Heart right ventricle (tissue), 16 donors: ENCODE measurements at regions not wholly inside any gene's neighbourhood (a gene's known extent, or its start where the extent isn't known, plus 50 kb on each side); places are given as distances from the start of the nearest gene placed in this dataset.

Source experiments
- ATAC-seq, 8 donors: fragments of 200-7000 bp; cut with Tn5 transposase; one replicate each; pipeline ENCODE4 v1.9.1; 2020; ENCODE audit warnings: mild to moderate bottlenecking in 8 of 8, moderate library complexity in 8 of 8, moderate number of reproducible peaks in 1 of 8
- DNase-seq, 2 donors: peaks; one replicate each; pipeline ENCODE4 v3.0.0-alpha.2; 2020
- H3K27ac ChIP-seq, 10 donors: fragments of 200-600 bp; sonication (generic) in 2 of 10; one replicate each; pipeline versions ENCODE4 v1.5.0 to v1.8.0; 2020 to 2022; ENCODE audit warnings: mild to moderate bottlenecking in 3 of 10
- H3K27me3 ChIP-seq, 7 donors: fragments of 200-600 bp; one replicate each; pipeline ENCODE4 v1.8.0; 2021 to 2022; ENCODE audit warnings: mild to moderate bottlenecking in 2 of 7
- H3K36me3 ChIP-seq, 9 donors: fragments of 200-600 bp; sonication (generic) in 1 of 9; one replicate each; pipeline versions ENCODE4 v1.5.0 to v1.8.0; 2020 to 2022; ENCODE audit warnings: mild to moderate bottlenecking in 2 of 9
- H3K4me1 ChIP-seq, 9 donors: fragments of 200-600 bp; sonication (generic) in 1 of 9; one replicate each; pipeline versions ENCODE4 v1.5.0 to v1.8.0; 2020 to 2022; ENCODE audit warnings: mild to moderate bottlenecking in 4 of 9
- H3K4me3 ChIP-seq, 10 donors: fragments of 200-600 bp; sonication (generic) in 2 of 10; one replicate each; pipeline versions ENCODE4 v1.5.0 to v1.8.0; 2020 to 2022; ENCODE audit warnings: mild to moderate bottlenecking in 7 of 10, moderate library complexity in 2 of 10
- H3K9me3 ChIP-seq, 11 donors: fragments of 200-600 bp in 10 of 11; sonication (generic) in 2 of 11; one replicate each; pipeline versions ENCODE4 v1.5.0 to v1.8.0; 2013 to 2022; ENCODE audit warnings: mild to moderate bottlenecking in 2 of 11, control low read depth in 1 of 11, moderate library complexity in 1 of 11
- WGBS, 2 donors: extraction: QIAGEN DNeasy Blood & Tissue Kit; methylation state at CpG; one replicate each; pipeline ENCODE4 v1.1.7; 2013; ENCODE audit warnings: inconsistent platforms in 1 of 2; 5-methylcytosine and 5-hydroxymethylcytosine counted together
- intact Hi-C, 10 donors: fragments of 100-400 bp; cut with DNase I; formaldehyde crosslinking; loops; one replicate each; pipeline versions ENCODE4 v1.11.1 to v1.14.2; 2022
- TF ChIP-seq, protein P1 (sequence below), 9 donors: fragments of 200-600 bp; sonication (generic) in 2 of 9; IDR thresholded peaks; one replicate each; pipeline versions ENCODE4 v1.5.0 to v1.8.0; 2021 to 2022; ENCODE audit warnings: antibody characterized with exemption in 9 of 9, mild to moderate bottlenecking in 5 of 9, moderate library complexity in 1 of 9
- donor health status: Arrhythmogenic right ventricular cardiomyopathy.
- donor health status: ischemic (EF 13 %, LVEDD 7.1; RV severe dilation, severe dysfunction).
- donor health status: healthy with polysubstance abuse.
- donor health status: DM: no; HTN: yes; CAD: no.
- donor health status: DM: no; HTN: no; CAD: no.
- donor health status: ischemic (EF 25% LVEDD 6.9; RV normal size, moderate dysfunction).
- donor health status: ischemic (EF 25% LVEDD 5.7; RV mildly dilated, moderate dysfunction).
- donor health status: healthy.
- donor health status: DM: yes; HTN: yes; CAD: no.
- donor health status: Ischemic cardiomyopathy.
- donor health status: ischemic (EF 35%, LVEDD 5.7; RV mildly dilated, moderate dysfunction).
- donor health status: nonischemic (EF 11% LVEDD 7.7; RV severe dilation, severe dysfunction).
- donor health status: DM: yes; HTN: yes; CAD: no.
- donor health status: PGD.
- donor health status: ischemic (EF 29% LVEDD 5.4; RV normal size, mild dysfunction).
- donor health status: nonischemic (EF 23%, LVEDD 6.1; RV moderate dilation, normal function).

DNA sequence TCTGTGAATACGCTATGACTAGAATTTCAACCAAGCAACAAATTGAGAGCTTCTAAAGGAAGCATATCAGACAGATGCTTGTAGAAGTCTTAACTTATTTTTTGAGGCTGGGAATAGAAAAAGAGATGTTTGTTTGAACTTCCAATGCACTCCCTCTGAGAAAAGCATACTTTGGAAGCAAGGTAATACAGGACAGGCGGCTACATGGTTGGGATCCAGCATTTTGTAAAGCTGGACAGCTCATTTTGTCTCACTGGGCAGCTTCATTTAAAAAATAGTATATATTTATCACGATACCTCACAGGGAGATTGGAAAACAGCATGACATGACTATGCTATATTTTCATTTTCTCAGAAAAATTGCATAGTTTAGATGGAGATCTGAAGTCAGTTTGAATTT, 821.3 kb upstream of the API5 start:
- intact Hi-C loops, result no loop called here
- Histone ChIP-seq H3K4me1 (no peaks in the 10 kb centered on the region), H3K9me3 (peaks cover 0 to 14% (median 0%) of the 10 kb centered on the region in 11 donors), H3K36me3 (no peaks in the 10 kb centered on the region), H3K27me3 (no peaks in the 10 kb centered on the region), H3K4me3 (no peak overlapping the region), H3K27ac (no peak overlapping the region)
- no peak for DNase-seq
- WGBS, 2 donors, result 75 to 86% methylated on average over 3 of the region's 3 CpGs
- TF ChIP-seq, protein P1, sequence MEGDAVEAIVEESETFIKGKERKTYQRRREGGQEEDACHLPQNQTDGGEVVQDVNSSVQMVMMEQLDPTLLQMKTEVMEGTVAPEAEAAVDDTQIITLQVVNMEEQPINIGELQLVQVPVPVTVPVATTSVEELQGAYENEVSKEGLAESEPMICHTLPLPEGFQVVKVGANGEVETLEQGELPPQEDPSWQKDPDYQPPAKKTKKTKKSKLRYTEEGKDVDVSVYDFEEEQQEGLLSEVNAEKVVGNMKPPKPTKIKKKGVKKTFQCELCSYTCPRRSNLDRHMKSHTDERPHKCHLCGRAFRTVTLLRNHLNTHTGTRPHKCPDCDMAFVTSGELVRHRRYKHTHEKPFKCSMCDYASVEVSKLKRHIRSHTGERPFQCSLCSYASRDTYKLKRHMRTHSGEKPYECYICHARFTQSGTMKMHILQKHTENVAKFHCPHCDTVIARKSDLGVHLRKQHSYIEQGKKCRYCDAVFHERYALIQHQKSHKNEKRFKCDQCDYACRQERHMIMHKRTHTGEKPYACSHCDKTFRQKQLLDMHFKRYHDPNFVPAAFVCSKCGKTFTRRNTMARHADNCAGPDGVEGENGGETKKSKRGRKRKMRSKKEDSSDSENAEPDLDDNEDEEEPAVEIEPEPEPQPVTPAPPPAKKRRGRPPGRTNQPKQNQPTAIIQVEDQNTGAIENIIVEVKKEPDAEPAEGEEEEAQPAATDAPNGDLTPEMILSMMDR (IDR thresholded peaks at IDR 0.05), result no peak
- no peak for ATAC-seq

DNA sequence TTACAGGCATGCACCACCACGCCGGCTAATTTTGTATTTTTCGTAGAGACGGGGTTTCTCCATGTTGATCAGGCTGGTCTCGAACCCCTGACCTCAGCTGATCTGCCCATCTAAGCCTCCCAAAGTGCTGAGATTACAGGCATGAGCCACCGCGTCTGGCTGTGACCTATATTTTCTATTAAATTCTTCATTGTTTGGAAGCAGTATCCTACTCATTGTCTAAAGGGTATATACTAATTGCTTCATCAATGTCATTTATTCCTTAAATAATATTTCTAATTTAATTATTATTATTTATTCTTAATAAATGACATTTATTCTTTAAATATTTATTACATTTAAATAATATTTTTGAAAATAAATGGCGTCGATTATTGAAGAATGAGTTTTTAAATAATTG, 817.3 kb upstream of the API5 start:
- intact Hi-C loops, result no loop called here
- DNase-seq, result no peak
- Histone ChIP-seq H3K4me1 (no peaks in the 10 kb centered on the region), H3K4me3 (no peak overlapping the region), H3K36me3 (no peaks in the 10 kb centered on the region), H3K9me3 (peaks cover 0 to 6% (median 0%) of the 10 kb centered on the region in 11 donors), H3K27ac (no peak overlapping the region), H3K27me3 (no peaks in the 10 kb centered on the region)
- ATAC-seq, result no peak
- 92 to 94% methylated on average over 9 of the region's 9 CpGs for WGBS, 2 donors
- TF ChIP-seq, protein P1 (IDR thresholded peaks at IDR 0.05), result no peak

DNA sequence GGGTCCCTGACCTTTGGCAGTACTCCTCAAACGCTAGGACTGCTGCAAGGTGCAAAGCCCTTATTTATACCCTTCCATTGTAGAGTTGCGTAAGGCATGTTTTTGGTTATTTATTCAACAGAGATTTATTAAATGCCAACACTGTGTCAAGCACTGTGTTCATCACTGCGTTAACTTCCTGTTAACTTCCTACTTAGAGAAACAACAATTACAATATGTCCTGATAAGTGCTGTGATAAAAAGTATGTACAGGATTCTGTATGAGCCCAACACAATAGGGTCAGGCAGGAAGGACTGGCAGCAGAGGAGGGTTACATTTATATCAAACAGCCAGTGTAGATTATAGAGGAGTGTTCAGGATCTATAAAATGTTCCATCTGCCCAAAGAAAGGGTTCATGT, 812.8 kb upstream of the API5 start:
- Histone ChIP-seq H3K36me3 (no peaks in the 10 kb centered on the region), H3K9me3 (peaks cover 0 to 6% (median 0%) of the 10 kb centered on the region in 11 donors), H3K4me1 (no peaks in the 10 kb centered on the region), H3K27me3 (no peaks in the 10 kb centered on the region), H3K4me3 (no peak overlapping the region), H3K27ac (no peak overlapping the region)
- ATAC-seq, result no peak
- intact Hi-C loops, result no loop called here
- no peak for DNase-seq
- TF ChIP-seq, protein P1 (IDR thresholded peaks at IDR 0.05), result no peak
- WGBS, 2 donors, result 59 to 67% methylated on average over 3 of the region's 3 CpGs

DNA sequence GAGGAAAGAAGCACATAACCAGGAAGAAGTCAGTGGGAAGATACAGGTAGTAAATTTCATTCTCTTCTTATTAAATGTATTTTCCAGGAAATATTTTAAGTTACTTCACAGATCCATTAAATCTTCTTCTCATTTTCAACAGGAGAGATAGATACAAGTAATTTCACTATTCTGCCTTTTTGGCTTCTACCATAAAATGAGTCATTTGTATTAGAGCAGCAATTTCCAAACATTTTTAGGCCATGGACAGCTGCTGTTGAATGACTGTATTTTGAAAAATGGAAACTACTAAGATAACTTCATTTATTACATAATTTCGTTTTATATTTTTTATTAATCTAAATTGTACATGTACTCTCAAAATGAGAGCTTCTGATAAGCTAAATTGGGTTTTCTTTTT, 809.6 kb upstream of the API5 start:
- Histone ChIP-seq H3K27me3 (no peaks in the 10 kb centered on the region), H3K27ac (no peak overlapping the region), H3K4me1 (no peaks in the 10 kb centered on the region), H3K4me3 (no peak overlapping the region), H3K36me3 (no peaks in the 10 kb centered on the region), H3K9me3 (no peaks in the 10 kb centered on the region)
- no peak for ATAC-seq
- intact Hi-C loops, result no loop called here
- 22 to 42% methylated on average over 1 of the region's 1 CpG for WGBS, 2 donors
- DNase-seq, result no peak
- TF ChIP-seq, protein P1 (IDR thresholded peaks at IDR 0.05), result no peak
